Fibroblast of skin of left quadriceps (primary cell): ENCODE measurements at regions not wholly inside any gene's neighbourhood (a gene's known extent, or its start where the extent isn't known, plus 50 kb on each side); places are given as distances from the start of the nearest gene placed in this dataset.

ENCODE experiments used
- DNase-seq, 2 experiments: peaks; one replicate each; pipeline ENCODE4 v3.0.0-alpha.2; 2013; ENCODE audit warnings: low read depth in 2 of 2

GRCh38 chr14:62143245-62143644 is 381.0 kb downstream of the SNAPC1 start:
- no peak for DNase-seq

DNA sequence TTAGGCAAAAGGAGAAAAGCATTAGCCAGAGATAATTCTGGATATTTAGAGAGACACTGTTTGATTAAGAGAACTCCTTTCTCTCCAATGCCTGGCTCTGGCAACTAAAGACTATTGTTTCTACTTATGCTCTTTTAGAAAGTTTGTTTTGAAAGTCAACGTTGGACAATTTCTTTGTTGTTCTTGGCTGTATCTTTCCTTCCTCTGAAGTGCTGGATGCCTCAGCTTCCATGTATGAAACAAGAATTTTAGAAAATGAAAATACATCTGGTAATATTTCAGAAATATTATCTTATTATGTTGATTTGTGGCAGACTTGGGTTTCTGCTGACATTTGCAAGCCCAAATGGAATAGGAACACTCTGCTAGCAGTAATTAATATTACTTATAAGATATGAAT is 382.6 kb downstream of the SNAPC1 start:
- no peak for DNase-seq

DNA sequence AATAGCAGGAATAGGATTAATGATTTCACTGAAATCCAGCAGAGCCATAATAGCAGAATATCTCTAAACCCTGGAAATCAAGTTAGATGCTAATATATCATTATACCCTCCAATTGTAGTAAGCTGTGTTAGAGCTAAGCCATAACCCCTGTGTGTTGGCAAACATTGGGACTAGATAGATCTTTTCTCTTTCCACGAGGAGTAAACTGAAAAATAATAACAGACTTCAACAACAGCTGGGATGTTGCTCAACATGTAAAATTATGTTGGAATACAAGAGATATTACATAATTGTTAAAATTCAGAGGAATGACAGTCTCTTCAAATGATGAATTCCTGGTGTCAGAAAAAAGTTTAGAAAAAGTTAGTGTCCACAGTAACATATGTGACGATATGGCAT is 383.8 kb downstream of the SNAPC1 start:
- DNase-seq = no peak

DNA sequence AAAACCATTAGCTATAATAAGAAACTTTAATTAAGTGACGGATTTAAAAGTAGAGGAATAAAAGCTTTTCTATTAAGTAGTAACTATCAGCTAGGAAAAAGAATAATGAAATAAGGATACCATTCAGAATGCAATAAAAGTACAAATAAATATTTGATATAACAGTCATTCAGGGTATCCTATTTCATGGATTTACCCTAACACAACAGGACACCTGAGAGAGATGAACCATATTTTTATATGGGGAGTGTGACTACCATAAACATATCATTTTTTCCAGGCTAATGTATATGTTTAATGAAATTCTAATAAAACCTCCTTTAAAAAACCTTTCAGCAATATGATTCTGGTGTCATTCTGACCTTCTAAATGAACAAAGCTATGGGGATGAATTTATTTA is 393.8 kb downstream of the SNAPC1 start:
- no peak for DNase-seq

DNA sequence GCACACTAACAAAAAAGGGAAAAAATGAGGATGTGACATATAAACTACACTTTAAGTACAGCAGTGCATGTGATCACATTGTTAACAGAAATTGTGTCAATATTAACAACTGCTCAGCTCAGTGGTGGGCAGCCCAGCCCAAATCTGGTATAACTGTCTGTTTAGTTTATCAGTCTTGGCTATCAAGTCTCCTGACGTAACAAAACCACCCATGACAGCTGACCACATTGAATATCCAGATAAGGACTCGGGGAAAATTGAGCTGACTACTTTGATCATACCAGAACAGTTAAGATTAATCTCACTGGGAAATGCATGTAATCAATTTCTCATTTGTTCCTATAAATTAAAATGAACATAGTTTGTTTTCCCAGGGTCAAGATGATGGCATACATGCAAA is 396.6 kb downstream of the SNAPC1 start:
- DNase-seq = no peak

DNA sequence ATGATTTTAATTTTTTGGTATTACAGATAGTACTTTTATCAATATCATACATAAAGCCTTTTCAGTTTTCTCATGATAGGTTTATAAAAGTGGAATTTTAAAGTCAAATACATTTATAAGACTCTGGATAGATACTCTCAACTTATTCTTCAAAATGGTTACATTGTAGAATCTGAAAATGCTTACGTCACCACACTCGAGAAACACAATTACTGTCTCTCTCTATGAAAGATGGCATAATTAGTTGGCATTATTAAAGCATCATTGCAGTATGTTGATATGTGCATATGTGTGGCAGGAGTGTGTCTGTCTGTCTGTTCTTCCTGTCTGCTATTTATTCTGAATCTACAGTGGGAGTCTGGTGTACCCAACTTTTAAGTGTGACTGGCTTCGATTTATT is 397.1 kb downstream of the SNAPC1 start:
- DNase-seq = no peak

DNA sequence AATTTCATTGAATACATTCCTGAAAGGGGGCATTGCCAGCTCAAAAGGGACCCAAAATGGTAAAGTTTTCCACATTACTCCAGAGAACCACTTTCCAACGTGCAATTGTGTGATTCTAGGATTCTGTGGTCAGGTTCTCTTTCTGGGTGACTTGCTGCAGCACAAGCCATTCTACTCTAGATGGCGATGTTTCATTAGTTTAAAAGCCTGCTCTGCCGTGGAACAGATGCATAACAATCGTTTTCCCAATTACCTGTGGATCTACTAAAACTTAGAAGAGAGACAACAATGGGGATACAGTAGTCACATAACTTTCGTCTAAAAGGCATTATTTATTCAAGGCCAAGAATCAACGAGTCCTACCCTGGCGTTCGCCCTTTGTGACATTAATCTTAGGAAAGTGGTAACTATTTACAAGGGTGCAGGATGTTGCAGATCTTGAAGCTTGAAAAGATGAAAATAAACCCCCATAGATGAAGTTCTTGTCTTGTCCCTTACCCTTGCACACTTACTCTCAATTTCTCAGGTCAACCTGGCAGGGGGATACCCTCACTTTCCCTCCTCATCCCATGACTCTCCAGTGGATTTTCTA is 400.9 kb downstream of the SNAPC1 start:
- peak; percentile 7 to 14 for DNase-seq

DNA sequence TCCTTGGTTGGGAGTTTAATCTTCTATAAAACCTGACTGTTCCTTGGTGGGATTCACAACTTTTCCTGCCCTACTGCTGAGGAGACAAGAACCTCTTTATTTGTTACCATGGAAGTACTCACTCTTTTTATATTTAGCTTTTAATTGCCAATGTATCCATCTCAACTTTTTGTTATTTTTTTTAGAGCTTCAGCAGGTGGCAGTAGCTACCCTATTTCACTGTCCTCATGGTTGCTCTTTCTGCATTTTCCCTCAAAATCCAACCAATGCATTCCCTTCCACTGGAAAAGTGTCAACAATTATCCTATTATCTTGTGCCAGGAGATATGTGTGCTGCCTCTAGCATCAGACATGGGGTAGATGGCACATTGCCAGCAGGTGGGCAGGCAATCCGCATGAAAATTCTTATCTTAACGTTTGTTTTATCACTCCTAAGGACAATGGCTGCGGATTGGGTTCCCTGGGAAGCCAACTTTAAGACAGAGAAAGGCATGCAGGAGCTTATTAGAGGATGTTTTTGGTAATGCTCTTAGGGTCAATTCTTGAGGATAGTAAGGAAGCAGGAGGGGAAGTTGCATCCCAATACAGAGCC is 406.4 kb downstream of the SNAPC1 start:
- no peak for DNase-seq

GRCh38 chr14:62179367-62180018 is 417.3 kb downstream of the SNAPC1 start:
- DNase-seq = peak; percentile 58 to 62

GRCh38 chr14:62181591-62181990 is 419.4 kb downstream of the SNAPC1 start:
- no peak for DNase-seq

- no peak for DNase-seq
These were observed 422.9 kb downstream of the SNAPC1 start for GRCh38 chr14:62185078-62185477.

DNA sequence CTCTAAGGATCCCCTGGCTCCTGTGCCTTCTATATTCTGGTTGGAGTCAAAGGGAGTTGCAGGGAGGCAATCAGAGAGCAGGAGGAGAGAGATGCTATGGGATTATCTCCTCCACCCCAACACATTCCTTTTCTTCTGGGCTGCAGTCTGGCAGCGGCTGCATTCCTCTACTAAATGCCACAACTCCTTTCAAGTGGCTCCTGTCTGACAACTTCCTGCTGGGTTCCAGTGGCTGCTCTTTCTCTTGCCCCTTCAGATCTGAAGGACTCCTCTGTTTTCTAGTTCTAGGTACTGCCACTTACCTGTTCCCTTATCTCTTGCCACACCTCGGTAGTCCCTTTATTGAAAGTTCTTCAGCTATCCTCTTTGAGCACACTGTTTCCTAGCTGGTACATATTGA is 425.0 kb downstream of the SNAPC1 start:
- no peak for DNase-seq

- DNase-seq = no peak
These were observed 427.5 kb downstream of the SNAPC1 start for GRCh38 chr14:62189698-62190097.

DNA sequence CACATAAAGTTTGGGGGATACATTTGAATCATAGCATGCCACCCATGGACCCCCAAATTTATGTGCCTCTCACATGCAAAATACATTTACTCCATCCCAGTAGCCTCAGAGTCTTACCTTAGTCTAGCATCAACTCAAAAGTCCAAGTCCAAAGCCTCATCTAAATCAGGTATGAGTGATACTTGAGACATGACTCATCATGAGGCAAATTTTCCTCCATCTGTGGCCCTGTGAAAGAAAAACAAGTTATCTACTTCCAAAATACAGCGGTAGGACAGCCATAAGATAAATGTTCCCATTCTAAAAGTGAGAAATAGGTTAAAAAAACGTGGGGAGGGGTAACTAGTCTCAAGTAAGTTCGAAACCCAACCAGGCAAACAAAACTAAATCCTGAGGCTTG is 444.2 kb downstream of the SNAPC1 start:
- DNase-seq = no peak

GRCh38 chr14:62209287-62209899 is 447.2 kb downstream of the SNAPC1 start:
- DNase-seq = peak; percentile 72 to 74

DNA sequence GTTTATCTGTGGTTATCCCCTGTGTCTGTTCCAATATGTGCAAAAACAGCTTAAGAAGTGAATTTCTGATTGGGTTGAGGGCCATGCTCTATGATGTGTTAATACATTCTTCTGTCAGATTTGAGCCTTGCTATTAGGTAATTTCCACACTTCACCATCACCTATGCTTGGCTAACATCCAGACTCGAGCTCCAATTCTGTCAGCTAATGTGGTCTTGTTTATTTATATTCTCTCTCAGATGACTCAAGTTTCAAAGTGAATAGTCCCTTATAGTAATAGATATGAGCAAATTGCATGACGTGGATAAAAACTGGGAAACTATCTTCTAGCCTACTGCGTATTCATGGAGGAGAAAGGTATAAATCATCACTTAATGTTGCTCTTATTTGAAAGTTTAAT is 451.3 kb downstream of the SNAPC1 start:
- DNase-seq = no peak

- DNase-seq = no peak
These were observed 453.9 kb downstream of the SNAPC1 start for GRCh38 chr14:62216121-62216520.

DNA sequence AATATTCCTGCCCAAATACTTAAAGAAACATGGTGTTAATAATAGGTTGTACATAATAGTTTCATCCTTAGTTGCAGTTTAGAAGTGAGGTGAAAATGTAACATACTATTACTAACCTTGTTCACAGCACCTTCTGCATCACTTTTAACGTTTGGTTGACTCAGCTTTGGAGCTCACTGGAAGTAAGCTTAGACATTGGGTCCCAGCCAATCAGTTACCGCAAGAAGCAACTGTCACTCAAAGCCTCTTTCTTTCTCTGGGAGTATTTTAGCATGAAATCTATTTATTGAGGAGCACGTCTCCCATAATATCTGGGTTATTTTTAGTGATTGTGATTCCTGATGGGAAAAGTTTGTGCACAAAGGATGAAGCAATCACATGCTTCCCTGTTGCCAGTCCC is 472.6 kb downstream of the SNAPC1 start:
- no peak for DNase-seq

DNA sequence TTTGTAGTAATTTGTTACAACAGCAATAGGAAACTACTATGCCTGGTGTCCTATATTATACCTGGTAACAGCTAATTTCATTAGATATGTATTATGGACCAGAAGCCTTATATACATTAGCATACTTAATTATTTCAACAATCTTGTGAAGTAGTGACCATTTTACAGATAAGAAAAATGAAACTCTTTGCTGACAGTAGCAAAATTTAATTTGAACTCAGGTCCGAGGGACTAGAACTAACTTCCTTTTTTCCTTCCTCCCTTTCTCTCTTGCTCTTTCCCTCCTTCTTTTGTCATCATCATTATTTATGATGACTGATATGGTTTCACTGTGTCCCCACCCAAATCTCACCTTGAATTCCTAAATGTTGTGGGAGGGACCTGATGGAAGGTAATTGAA is 482.0 kb downstream of the SNAPC1 start:
- no peak for DNase-seq

DNA sequence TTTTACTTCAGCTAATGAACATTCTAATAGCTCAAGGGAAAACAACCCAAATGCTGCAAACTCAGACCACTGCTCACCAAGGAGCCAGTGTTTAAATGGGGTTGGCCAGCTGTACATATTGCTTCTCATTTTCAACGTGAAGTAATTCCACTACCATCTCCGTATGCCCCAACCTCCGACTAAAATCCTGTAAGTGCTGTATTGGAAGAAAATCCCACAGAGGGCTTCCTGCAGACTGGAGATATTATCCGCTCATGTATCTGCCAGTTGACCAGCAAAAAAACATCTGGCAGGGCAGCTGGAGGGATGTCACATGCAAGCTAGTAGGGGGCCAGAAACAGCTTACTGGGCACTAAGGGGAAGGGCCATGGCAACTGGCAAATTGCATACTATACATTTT is 485.0 kb downstream of the SNAPC1 start:
- no peak for DNase-seq

- DNase-seq = no peak
These were observed 489.0 kb downstream of the SNAPC1 start for GRCh38 chr14:62251237-62251636.

DNA sequence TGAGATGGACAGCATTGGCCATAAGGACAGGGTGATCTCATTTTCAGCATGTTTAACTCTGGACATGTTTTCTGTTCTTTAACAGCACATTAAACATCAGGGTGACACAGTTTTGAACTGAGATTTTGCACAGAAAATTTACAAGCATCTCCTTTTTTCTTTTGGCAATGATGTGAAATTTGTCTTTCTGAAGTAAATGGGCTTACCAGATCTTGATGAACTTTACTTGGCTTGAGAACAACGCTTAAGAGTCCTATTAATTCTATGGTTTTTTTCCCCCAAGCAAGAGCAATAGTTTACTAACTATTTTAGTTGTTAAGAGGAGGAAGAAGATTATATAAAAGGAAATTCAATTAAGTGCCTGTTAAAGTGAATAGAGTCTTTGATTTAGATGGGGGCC is 491.0 kb downstream of the SNAPC1 start:
- DNase-seq = no peak

GRCh38 chr14:62253911-62254310 is 491.7 kb downstream of the SNAPC1 start:
- DNase-seq = no peak
